PC-9 (cell line): ENCODE measurements at regions not wholly inside any gene's neighbourhood (a gene's known extent, or its start where the extent isn't known, plus 50 kb on each side); places are given as distances from the start of the nearest gene placed in this dataset.

Experiments
- EZH2 ChIP-seq: fragments of 200-600 bp; sonication (generic); IDR thresholded peaks from 2 replicates; pipeline ENCODE4 v1.8.0; 2017; ENCODE audit warnings: antibody characterized with exemption, low read depth
- TF ChIP-seq, protein P1 (sequence below): fragments of 200-600 bp; sonication (generic); conservative IDR thresholded peaks from 2 replicates; pipeline ENCODE4 v1.6.1; 2017; ENCODE audit warnings: mixed run types, antibody characterized with exemption, mild to moderate bottlenecking, moderate library complexity

DNA sequence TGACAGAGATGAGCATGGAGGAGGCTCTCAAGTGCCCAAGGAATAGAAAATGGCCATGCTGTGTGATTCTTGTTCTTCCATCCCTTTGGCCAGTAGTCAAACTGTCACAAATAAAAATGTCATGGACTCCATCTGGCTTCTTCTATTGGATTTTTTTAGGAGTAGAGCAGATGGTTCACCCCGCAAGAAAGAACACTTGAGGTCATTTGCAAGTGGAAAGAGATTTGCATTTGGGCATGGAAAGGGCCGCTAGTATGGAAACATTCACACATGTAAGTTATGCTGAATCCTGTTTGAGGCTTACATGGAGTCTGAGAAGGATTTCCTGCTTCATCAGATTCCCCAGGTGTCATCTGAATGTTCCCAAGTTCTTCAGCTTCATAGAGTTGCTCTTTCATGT, 53.1 kb upstream of the CFAP161 start:
- TF ChIP-seq, protein P1, sequence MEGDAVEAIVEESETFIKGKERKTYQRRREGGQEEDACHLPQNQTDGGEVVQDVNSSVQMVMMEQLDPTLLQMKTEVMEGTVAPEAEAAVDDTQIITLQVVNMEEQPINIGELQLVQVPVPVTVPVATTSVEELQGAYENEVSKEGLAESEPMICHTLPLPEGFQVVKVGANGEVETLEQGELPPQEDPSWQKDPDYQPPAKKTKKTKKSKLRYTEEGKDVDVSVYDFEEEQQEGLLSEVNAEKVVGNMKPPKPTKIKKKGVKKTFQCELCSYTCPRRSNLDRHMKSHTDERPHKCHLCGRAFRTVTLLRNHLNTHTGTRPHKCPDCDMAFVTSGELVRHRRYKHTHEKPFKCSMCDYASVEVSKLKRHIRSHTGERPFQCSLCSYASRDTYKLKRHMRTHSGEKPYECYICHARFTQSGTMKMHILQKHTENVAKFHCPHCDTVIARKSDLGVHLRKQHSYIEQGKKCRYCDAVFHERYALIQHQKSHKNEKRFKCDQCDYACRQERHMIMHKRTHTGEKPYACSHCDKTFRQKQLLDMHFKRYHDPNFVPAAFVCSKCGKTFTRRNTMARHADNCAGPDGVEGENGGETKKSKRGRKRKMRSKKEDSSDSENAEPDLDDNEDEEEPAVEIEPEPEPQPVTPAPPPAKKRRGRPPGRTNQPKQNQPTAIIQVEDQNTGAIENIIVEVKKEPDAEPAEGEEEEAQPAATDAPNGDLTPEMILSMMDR: no peak
- TF ChIP-seq EZH2: no peak
